ENCODE measurements at regions not wholly inside any gene's neighbourhood (a gene's known extent, or its start where the extent isn't known, plus 50 kb on each side); places are given as distances from the start of the nearest gene placed in this dataset.

- H3K9me3 ChIP-seq (ENCODE audit: low read length), result no peaks in the 10 kb centered on the region
- CTCF ChIA-PET (ENCODE audit: unreplicated experiment), result no interaction called here
- intact Hi-C loops (cut with micrococcal nuclease; ENCODE audit: unreplicated experiment), result no loop called here
- no peak overlapping the region for H3K4me3 ChIP-seq (ENCODE audit: low read depth, low read length, poor library complexity, severe bottlenecking)
- BruUV-seq (replicated peaks), result no TSS peak
- POLR2A ChIA-PET, result interaction anchor here (0.7 kb wide), 1 partner anchor 224 kb away, joined by 3 read pairs; no protein-coding TSS in a partner anchor
- DNase-seq (ENCODE audit: low spot score), result no peak
- TF ChIP-seq, protein P1, sequence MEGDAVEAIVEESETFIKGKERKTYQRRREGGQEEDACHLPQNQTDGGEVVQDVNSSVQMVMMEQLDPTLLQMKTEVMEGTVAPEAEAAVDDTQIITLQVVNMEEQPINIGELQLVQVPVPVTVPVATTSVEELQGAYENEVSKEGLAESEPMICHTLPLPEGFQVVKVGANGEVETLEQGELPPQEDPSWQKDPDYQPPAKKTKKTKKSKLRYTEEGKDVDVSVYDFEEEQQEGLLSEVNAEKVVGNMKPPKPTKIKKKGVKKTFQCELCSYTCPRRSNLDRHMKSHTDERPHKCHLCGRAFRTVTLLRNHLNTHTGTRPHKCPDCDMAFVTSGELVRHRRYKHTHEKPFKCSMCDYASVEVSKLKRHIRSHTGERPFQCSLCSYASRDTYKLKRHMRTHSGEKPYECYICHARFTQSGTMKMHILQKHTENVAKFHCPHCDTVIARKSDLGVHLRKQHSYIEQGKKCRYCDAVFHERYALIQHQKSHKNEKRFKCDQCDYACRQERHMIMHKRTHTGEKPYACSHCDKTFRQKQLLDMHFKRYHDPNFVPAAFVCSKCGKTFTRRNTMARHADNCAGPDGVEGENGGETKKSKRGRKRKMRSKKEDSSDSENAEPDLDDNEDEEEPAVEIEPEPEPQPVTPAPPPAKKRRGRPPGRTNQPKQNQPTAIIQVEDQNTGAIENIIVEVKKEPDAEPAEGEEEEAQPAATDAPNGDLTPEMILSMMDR (conservative IDR thresholded peaks at IDR 0.05; ENCODE audit: low read length), result no peak
- no peak for TF ChIP-seq EZH2phosphoT487 (IDR thresholded peaks at IDR 0.05; ENCODE audit: borderline replicate concordance, low read depth, low read length)
- no peaks in the 10 kb centered on the region for H3K36me3 ChIP-seq (ENCODE audit: insufficient read depth, low read length)
- H3K4me2 ChIP-seq (ENCODE audit: low read length), result no peak overlapping the region
- H3K9me2 ChIP-seq (ENCODE audit: insufficient read depth, low read length), result no peaks in the 10 kb centered on the region
- no peaks in the 10 kb centered on the region for H4K20me1 ChIP-seq (ENCODE audit: insufficient read depth, low read length)
- H3K4me1 ChIP-seq (ENCODE audit: insufficient read depth, low read length, poor library complexity, severe bottlenecking), result no peaks in the 10 kb centered on the region
- no peak overlapping the region for H2AFZ ChIP-seq (ENCODE audit: low read length)
- no peak overlapping the region for H3K27ac ChIP-seq (ENCODE audit: low read depth, low read length, poor library complexity, severe bottlenecking)
- H3K79me2 ChIP-seq (ENCODE audit: insufficient read depth, low read depth, low read length), result no peaks in the 10 kb centered on the region
Measured at GRCh38 chr9:107409581-107410389, 79.8 kb downstream of the KLF4 start.

DNA sequence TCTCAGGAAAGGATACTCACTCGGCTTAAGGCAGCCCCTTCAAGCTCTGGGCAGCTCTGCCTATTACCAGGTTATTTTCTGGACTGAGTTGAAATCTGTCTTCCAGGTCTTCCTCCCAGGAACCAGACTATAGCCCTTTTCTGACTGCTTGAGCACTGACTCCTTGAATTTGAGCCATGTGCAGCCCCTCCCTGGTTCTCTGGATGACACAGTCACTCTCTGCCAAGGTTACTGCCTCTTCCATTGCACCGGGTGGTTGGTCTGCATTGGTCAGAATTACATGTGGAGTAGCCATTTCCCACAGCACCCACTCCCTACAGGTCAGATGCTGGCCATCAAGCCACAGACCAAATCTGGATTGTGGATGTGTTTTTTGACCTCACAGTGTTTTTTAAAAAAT, 81.9 kb downstream of the KLF4 start:
- DNase-seq (ENCODE audit: low spot score), result no peak
- Histone ChIP-seq H3K27ac (ENCODE audit: low read depth, low read length, poor library complexity, severe bottlenecking) (no peak overlapping the region), H3K9me3 (ENCODE audit: low read length) (no peaks in the 10 kb centered on the region), H3K79me2 (ENCODE audit: insufficient read depth, low read depth, low read length) (no peaks in the 10 kb centered on the region), H2AFZ (ENCODE audit: low read length) (no peak overlapping the region), H3K4me1 (ENCODE audit: insufficient read depth, low read length, poor library complexity, severe bottlenecking) (no peaks in the 10 kb centered on the region), H3K36me3 (ENCODE audit: insufficient read depth, low read length) (no peaks in the 10 kb centered on the region), H3K4me2 (ENCODE audit: low read length) (no peak overlapping the region), H4K20me1 (ENCODE audit: insufficient read depth, low read length) (no peaks in the 10 kb centered on the region), H3K4me3 (ENCODE audit: low read depth, low read length, poor library complexity, severe bottlenecking) (no peak overlapping the region), H3K9me2 (ENCODE audit: insufficient read depth, low read length) (no peaks in the 10 kb centered on the region)
- intact Hi-C loops (cut with micrococcal nuclease; ENCODE audit: unreplicated experiment), result no loop called here
- BruUV-seq (replicated peaks), result no TSS peak
- ChIA-PET CTCF (ENCODE audit: unreplicated experiment) (no interaction called here), POLR2A (interaction anchor here (0.9 kb wide), 1 partner anchor 12 kb away, joined by 3 read pairs; no protein-coding TSS in a partner anchor)
- TF ChIP-seq, protein P1 (conservative IDR thresholded peaks at IDR 0.05; ENCODE audit: low read length), result no peak
- TF ChIP-seq EZH2phosphoT487 (IDR thresholded peaks at IDR 0.05; ENCODE audit: borderline replicate concordance, low read depth, low read length), result no peak

- TF ChIP-seq, protein P1 (conservative IDR thresholded peaks at IDR 0.05; ENCODE audit: low read length), result no peak
- TF ChIP-seq EZH2phosphoT487 (IDR thresholded peaks at IDR 0.05; ENCODE audit: borderline replicate concordance, low read depth, low read length), result no peak
- no peak overlapping the region for H2AFZ ChIP-seq (ENCODE audit: low read length)
- no peak overlapping the region for H3K27ac ChIP-seq (ENCODE audit: low read depth, low read length, poor library complexity, severe bottlenecking)
- no peak overlapping the region for H3K4me2 ChIP-seq (ENCODE audit: low read length)
- H3K9me3 ChIP-seq (ENCODE audit: low read length), result no peaks in the 10 kb centered on the region
- no peak overlapping the region for H3K4me3 ChIP-seq (ENCODE audit: low read depth, low read length, poor library complexity, severe bottlenecking)
- no peaks in the 10 kb centered on the region for H3K9me2 ChIP-seq (ENCODE audit: insufficient read depth, low read length)
- BruUV-seq (replicated peaks), result no TSS peak
- intact Hi-C loops (cut with micrococcal nuclease; ENCODE audit: unreplicated experiment), result no loop called here
- no peaks in the 10 kb centered on the region for H4K20me1 ChIP-seq (ENCODE audit: insufficient read depth, low read length)
- H3K4me1 ChIP-seq (ENCODE audit: insufficient read depth, low read length, poor library complexity, severe bottlenecking), result no peaks in the 10 kb centered on the region
- H3K79me2 ChIP-seq (ENCODE audit: insufficient read depth, low read depth, low read length), result no peaks in the 10 kb centered on the region
- POLR2A ChIA-PET, result no interaction called here
- DNase-seq (ENCODE audit: low spot score), result no peak
- CTCF ChIA-PET (ENCODE audit: unreplicated experiment), result no interaction called here
- no peaks in the 10 kb centered on the region for H3K36me3 ChIP-seq (ENCODE audit: insufficient read depth, low read length)
Measured at GRCh38 chr9:107405511-107405910, 84.1 kb downstream of the KLF4 start.

All from OCI-LY7 (cell line).